ENCODE measurements at regions not wholly inside any gene's neighbourhood (a gene's known extent, or its start where the extent isn't known, plus 50 kb on each side); places are given as distances from the start of the nearest gene placed in this dataset.

DNA sequence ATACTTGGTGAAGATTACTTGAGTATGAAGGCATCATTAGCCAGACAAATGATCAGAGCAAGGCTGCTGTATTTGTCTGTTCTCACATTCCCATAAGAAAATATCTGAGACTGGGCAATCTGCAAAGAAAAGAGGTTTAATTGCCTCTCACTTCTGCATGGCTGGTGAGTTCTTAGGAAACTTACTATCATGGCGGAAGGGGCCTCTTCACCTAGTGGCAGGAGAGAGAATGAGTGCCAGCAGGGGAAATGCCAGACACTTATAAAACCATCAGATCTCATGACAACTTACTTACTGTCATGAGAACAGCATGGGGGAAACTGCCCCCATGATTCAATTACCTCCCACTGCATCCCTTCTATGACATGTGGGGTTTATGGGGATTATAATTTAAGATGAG is 452.3 kb downstream of the GALR1 start:
- no peaks in the 10 kb centered on the region for H3K9me3 ChIP-seq
- intact Hi-C loops (cut with DNase I): no loop called here
- H3K36me3 ChIP-seq: no peaks in the 10 kb centered on the region
- no peaks in the 10 kb centered on the region for H3K27me3 ChIP-seq
- no peak overlapping the region for H3K4me3 ChIP-seq
- no peaks in the 10 kb centered on the region for H3K4me1 ChIP-seq
- TF ChIP-seq POLR2AphosphoS5 (IDR thresholded peaks at IDR 0.05; ENCODE audit: insufficient read depth in 1 of 2, low read depth in 1 of 2) (no peak), POLR2A (IDR thresholded peaks at IDR 0.05) (no peak)
- TF ChIP-seq, protein P1, sequence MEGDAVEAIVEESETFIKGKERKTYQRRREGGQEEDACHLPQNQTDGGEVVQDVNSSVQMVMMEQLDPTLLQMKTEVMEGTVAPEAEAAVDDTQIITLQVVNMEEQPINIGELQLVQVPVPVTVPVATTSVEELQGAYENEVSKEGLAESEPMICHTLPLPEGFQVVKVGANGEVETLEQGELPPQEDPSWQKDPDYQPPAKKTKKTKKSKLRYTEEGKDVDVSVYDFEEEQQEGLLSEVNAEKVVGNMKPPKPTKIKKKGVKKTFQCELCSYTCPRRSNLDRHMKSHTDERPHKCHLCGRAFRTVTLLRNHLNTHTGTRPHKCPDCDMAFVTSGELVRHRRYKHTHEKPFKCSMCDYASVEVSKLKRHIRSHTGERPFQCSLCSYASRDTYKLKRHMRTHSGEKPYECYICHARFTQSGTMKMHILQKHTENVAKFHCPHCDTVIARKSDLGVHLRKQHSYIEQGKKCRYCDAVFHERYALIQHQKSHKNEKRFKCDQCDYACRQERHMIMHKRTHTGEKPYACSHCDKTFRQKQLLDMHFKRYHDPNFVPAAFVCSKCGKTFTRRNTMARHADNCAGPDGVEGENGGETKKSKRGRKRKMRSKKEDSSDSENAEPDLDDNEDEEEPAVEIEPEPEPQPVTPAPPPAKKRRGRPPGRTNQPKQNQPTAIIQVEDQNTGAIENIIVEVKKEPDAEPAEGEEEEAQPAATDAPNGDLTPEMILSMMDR (IDR thresholded peaks at IDR 0.05): no peak
- DNase-seq (ENCODE audit: extremely low spot score in 2 of 2): no peak
- no peak overlapping the region for H3K27ac ChIP-seq

- H3K36me3 ChIP-seq: no peaks in the 10 kb centered on the region
- no peak for DNase-seq (ENCODE audit: extremely low spot score in 2 of 2)
- H3K4me1 ChIP-seq: no peaks in the 10 kb centered on the region
- intact Hi-C loops (cut with DNase I): no loop called here
- H3K27me3 ChIP-seq: no peaks in the 10 kb centered on the region
- TF ChIP-seq POLR2A (IDR thresholded peaks at IDR 0.05) (no peak), POLR2AphosphoS5 (IDR thresholded peaks at IDR 0.05; ENCODE audit: insufficient read depth in 1 of 2, low read depth in 1 of 2) (no peak)
- TF ChIP-seq, protein P1 (IDR thresholded peaks at IDR 0.05): peak in 1 of 3 experiments; percentile 7
- no peak overlapping the region for H3K4me3 ChIP-seq
- H3K27ac ChIP-seq: no peak overlapping the region
- H3K9me3 ChIP-seq: no peaks in the 10 kb centered on the region
Observed at GRCh38 chr18:77702686-77703085, 453.0 kb downstream of the GALR1 start.

DNA sequence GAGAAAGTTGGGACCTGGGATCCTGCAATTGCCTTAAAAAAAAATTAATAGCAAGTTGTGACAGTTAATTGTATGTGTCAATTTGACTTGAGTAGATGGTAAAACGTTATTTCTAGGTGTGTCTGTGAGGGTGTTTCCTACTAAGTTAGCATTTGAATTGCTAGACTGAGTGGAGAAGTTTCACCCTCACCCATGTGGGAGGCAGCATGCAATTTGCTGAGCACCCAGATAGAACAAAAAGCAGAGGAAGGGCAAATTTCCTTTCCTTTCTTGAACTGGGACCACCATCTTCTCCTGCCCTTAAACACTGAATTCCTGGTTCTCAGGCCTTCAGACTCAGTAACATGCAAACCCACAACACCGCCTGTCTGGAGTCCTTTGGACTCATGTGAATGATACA is 455.7 kb downstream of the GALR1 start:
- Histone ChIP-seq H3K9me3 (no peaks in the 10 kb centered on the region), H3K4me3 (no peak overlapping the region), H3K4me1 (no peaks in the 10 kb centered on the region), H3K27me3 (no peaks in the 10 kb centered on the region), H3K27ac (no peak overlapping the region), H3K36me3 (no peaks in the 10 kb centered on the region)
- no peak for DNase-seq (ENCODE audit: extremely low spot score in 2 of 2)
- TF ChIP-seq, protein P1 (IDR thresholded peaks at IDR 0.05): no peak
- no peak for TF ChIP-seq POLR2A (IDR thresholded peaks at IDR 0.05)
- TF ChIP-seq POLR2AphosphoS5 (IDR thresholded peaks at IDR 0.05; ENCODE audit: insufficient read depth in 1 of 2, low read depth in 1 of 2): no peak
- intact Hi-C loops (cut with DNase I): no loop called here

- intact Hi-C loops (cut with DNase I): no loop called here
- no peaks in the 10 kb centered on the region for H3K27me3 ChIP-seq
- TF ChIP-seq, protein P1 (IDR thresholded peaks at IDR 0.05): no peak
- no peak for TF ChIP-seq POLR2A (IDR thresholded peaks at IDR 0.05)
- TF ChIP-seq POLR2AphosphoS5 (IDR thresholded peaks at IDR 0.05; ENCODE audit: insufficient read depth in 1 of 2, low read depth in 1 of 2): no peak
Observed at GRCh38 chr18:77708826-77709506, 459.3 kb downstream of the GALR1 start.

DNA sequence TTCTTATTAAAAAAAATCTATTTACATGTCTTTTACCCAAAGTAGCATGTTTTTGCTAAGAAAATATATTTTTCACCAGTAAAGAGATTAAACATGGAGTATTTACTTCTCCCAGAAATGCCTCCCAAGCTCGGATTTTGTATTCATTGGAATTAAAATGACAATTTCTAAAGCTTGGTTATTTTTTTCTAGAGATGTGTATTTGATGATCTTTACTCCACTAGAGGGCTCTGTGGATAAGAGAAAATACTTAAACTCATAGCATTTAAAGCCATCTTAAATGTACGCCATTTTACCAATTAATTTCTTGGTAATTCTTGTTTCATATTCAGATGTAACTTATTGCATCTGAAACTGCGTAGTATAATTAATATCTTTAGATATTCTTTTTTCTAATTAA is 461.4 kb downstream of the GALR1 start:
- no peak overlapping the region for H3K27ac ChIP-seq
- H3K4me3 ChIP-seq: no peak overlapping the region
- H3K27me3 ChIP-seq: no peaks in the 10 kb centered on the region
- H3K4me1 ChIP-seq: no peaks in the 10 kb centered on the region
- no peak for DNase-seq (ENCODE audit: extremely low spot score in 2 of 2)
- no peaks in the 10 kb centered on the region for H3K36me3 ChIP-seq
- intact Hi-C loops (cut with DNase I): no loop called here
- H3K9me3 ChIP-seq: no peaks in the 10 kb centered on the region
- TF ChIP-seq POLR2AphosphoS5 (IDR thresholded peaks at IDR 0.05; ENCODE audit: insufficient read depth in 1 of 2, low read depth in 1 of 2) (no peak), POLR2A (IDR thresholded peaks at IDR 0.05) (no peak)
- TF ChIP-seq, protein P1 (IDR thresholded peaks at IDR 0.05): no peak

More at GRCh38 chr18:77708826-77709506, 459.3 kb downstream of the GALR1 start:
- Histone ChIP-seq H3K4me1 (no peaks in the 10 kb centered on the region), H3K4me3 (no peak overlapping the region), H3K36me3 (no peaks in the 10 kb centered on the region), H3K27ac (no peak overlapping the region), H3K9me3 (no peaks in the 10 kb centered on the region)
- DNase-seq (ENCODE audit: extremely low spot score in 2 of 2): no peak

Data from vagina (tissue), 2 donors.